ENCODE measurements at regions not wholly inside any gene's neighbourhood (a gene's known extent, or its start where the extent isn't known, plus 50 kb on each side); places are given as distances from the start of the nearest gene placed in this dataset.

GRCh38 chr6:156587751-156588301, 189.4 kb upstream of the ARID1B start:
- TF ChIP-seq POLR2A (IDR thresholded peaks at IDR 0.05) (no peak), CTCF (IDR thresholded peaks at IDR 0.05) (no peak), EP300 (IDR thresholded peaks at IDR 0.05) (no peak), POLR2AphosphoS5 (IDR thresholded peaks at IDR 0.05) (no peak)

Data from sigmoid colon (tissue), 4 donors.